ENCODE measurements at regions not wholly inside any gene's neighbourhood (a gene's known extent, or its start where the extent isn't known, plus 50 kb on each side); places are given as distances from the start of the nearest gene placed in this dataset.

DNA sequence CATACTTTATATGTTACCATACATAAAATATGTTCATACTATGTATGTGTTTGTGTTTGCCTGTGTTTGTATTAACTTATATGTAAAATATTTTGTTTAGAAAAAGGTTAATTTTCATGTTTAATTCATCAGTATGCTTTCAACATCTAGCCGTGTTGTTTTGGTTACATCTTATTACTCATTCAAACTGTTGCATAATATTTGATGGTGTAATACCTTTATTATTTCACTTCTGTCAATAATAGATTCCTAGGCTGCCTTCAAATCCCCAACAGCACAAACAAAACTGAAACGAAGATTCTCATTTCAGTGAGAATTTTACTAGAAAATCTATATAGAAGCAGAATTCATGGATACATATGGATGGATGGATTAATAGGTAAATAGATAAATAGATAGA lies 462.3 kb upstream of the ADGRL3 start:
- H3K9me3 Mint-ChIP-seq (ENCODE audit: unreplicated experiment): peaks cover 7% of the 10 kb centered on the region
- Histone ChIP-seq H4K20me1 (ENCODE audit: insufficient read depth, low read length) (no peaks in the 10 kb centered on the region), H2AFZ (ENCODE audit: low read depth, low read length) (no peak overlapping the region), H3K79me2 (ENCODE audit: insufficient read depth, low read length) (no peaks in the 10 kb centered on the region), H3K4me2 (ENCODE audit: low read length) (no peak overlapping the region), H3K27ac (ENCODE audit: low read depth, low read length) (no peak overlapping the region), H3K9ac (ENCODE audit: low read length) (no peak overlapping the region), H3K4me1 (ENCODE audit: insufficient read depth, low read length) (no peaks in the 10 kb centered on the region), H3K9me3 (ENCODE audit: insufficient read depth, low read depth, low read length) (no peaks in the 10 kb centered on the region), H3K36me3 (ENCODE audit: insufficient read depth, low read length) (no peaks in the 10 kb centered on the region), H3K4me3 (ENCODE audit: insufficient read depth, low read depth, low read length) (no peak overlapping the region), H3K27me3 (ENCODE audit: insufficient read depth, low read length) (no peaks in the 10 kb centered on the region)
- H3K4me3 Mint-ChIP-seq (ENCODE audit: unreplicated experiment): no peak overlapping the region
- H3K36me3 Mint-ChIP-seq (ENCODE audit: low read depth, unreplicated experiment): no peaks in the 10 kb centered on the region
- no peaks in the 10 kb centered on the region for H3K4me1 Mint-ChIP-seq (ENCODE audit: low read depth, unreplicated experiment)
- DNase-seq (ENCODE audit: low read depth): no peak
- no peak for TF ChIP-seq EZH2 (IDR thresholded peaks at IDR 0.05; ENCODE audit: insufficient read depth, low read length)
- TF ChIP-seq, protein P1, sequence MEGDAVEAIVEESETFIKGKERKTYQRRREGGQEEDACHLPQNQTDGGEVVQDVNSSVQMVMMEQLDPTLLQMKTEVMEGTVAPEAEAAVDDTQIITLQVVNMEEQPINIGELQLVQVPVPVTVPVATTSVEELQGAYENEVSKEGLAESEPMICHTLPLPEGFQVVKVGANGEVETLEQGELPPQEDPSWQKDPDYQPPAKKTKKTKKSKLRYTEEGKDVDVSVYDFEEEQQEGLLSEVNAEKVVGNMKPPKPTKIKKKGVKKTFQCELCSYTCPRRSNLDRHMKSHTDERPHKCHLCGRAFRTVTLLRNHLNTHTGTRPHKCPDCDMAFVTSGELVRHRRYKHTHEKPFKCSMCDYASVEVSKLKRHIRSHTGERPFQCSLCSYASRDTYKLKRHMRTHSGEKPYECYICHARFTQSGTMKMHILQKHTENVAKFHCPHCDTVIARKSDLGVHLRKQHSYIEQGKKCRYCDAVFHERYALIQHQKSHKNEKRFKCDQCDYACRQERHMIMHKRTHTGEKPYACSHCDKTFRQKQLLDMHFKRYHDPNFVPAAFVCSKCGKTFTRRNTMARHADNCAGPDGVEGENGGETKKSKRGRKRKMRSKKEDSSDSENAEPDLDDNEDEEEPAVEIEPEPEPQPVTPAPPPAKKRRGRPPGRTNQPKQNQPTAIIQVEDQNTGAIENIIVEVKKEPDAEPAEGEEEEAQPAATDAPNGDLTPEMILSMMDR (IDR thresholded peaks at IDR 0.05; ENCODE audit: insufficient read depth, low read depth, low read length): no peak
- no peak for FAIRE-seq
- no peak overlapping the region for H3K27ac Mint-ChIP-seq (ENCODE audit: unreplicated experiment)
- H3K27me3 Mint-ChIP-seq (ENCODE audit: low read depth, unreplicated experiment): no peaks in the 10 kb centered on the region

DNA sequence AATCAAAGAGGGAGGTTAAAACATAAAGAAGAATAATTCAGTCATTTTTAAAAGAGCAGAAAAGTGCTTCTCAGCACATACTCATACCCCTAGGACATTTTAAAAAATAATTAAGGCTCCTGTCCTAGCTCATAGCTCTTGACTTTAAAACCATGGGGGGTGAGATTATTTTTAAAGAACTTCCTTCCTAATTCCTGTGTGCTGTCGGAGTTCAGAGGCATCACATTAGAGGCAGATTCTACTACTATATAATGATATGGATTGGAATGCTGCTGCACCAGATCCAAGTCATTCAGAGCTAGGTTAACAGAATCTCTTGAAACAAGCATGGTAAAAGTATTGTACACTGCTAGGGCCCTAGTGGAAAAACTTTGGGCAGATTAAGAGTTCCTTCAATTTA lies 456.5 kb upstream of the ADGRL3 start:
- Histone ChIP-seq H3K27ac (ENCODE audit: low read depth, low read length) (no peak overlapping the region), H3K9ac (ENCODE audit: low read length) (no peak overlapping the region), H3K27me3 (ENCODE audit: insufficient read depth, low read length) (no peaks in the 10 kb centered on the region), H3K9me3 (ENCODE audit: insufficient read depth, low read depth, low read length) (no peaks in the 10 kb centered on the region), H3K4me1 (ENCODE audit: insufficient read depth, low read length) (no peaks in the 10 kb centered on the region), H3K4me3 (ENCODE audit: insufficient read depth, low read depth, low read length) (no peak overlapping the region), H3K36me3 (ENCODE audit: insufficient read depth, low read length) (no peaks in the 10 kb centered on the region), H2AFZ (ENCODE audit: low read depth, low read length) (no peak overlapping the region), H3K79me2 (ENCODE audit: insufficient read depth, low read length) (no peaks in the 10 kb centered on the region), H3K4me2 (ENCODE audit: low read length) (no peak overlapping the region), H4K20me1 (ENCODE audit: insufficient read depth, low read length) (no peaks in the 10 kb centered on the region)
- no peaks in the 10 kb centered on the region for H3K36me3 Mint-ChIP-seq (ENCODE audit: low read depth, unreplicated experiment)
- H3K9me3 Mint-ChIP-seq (ENCODE audit: unreplicated experiment): peaks cover 3% of the 10 kb centered on the region
- no peak overlapping the region for H3K27ac Mint-ChIP-seq (ENCODE audit: unreplicated experiment)
- no peaks in the 10 kb centered on the region for H3K27me3 Mint-ChIP-seq (ENCODE audit: low read depth, unreplicated experiment)
- FAIRE-seq (no peak), DNase-seq (ENCODE audit: low read depth) (no peak)
- no peak overlapping the region for H3K4me3 Mint-ChIP-seq (ENCODE audit: unreplicated experiment)
- TF ChIP-seq, protein P1 (IDR thresholded peaks at IDR 0.05; ENCODE audit: insufficient read depth, low read depth, low read length): no peak
- TF ChIP-seq EZH2 (IDR thresholded peaks at IDR 0.05; ENCODE audit: insufficient read depth, low read length): no peak
- H3K4me1 Mint-ChIP-seq (ENCODE audit: low read depth, unreplicated experiment): no peaks in the 10 kb centered on the region

DNA sequence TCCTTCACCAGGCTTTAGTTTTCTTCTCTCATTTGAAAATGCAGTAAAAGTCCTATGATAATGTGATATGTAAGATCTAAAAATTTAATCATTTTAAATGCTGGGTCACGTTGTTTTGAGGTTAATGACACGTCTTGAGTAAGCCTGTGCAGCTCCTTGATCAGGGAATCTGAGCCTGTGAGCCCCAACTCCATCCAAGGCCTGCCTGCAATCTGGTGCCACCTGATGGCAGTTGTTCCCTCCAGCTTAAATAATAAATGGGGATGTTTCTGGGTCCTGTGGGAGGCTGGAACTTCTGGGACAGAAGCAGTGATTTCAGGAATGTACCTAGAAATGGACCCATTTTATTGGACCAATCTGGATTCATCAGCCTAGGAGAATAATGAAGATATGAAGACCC lies 455.4 kb upstream of the ADGRL3 start:
- Histone ChIP-seq H3K27ac (ENCODE audit: low read depth, low read length) (no peak overlapping the region), H4K20me1 (ENCODE audit: insufficient read depth, low read length) (no peaks in the 10 kb centered on the region), H2AFZ (ENCODE audit: low read depth, low read length) (no peak overlapping the region), H3K36me3 (ENCODE audit: insufficient read depth, low read length) (no peaks in the 10 kb centered on the region), H3K4me3 (ENCODE audit: insufficient read depth, low read depth, low read length) (no peak overlapping the region), H3K9me3 (ENCODE audit: insufficient read depth, low read depth, low read length) (no peaks in the 10 kb centered on the region), H3K27me3 (ENCODE audit: insufficient read depth, low read length) (no peaks in the 10 kb centered on the region), H3K79me2 (ENCODE audit: insufficient read depth, low read length) (no peaks in the 10 kb centered on the region), H3K9ac (ENCODE audit: low read length) (no peak overlapping the region), H3K4me2 (ENCODE audit: low read length) (no peak overlapping the region), H3K4me1 (ENCODE audit: insufficient read depth, low read length) (no peaks in the 10 kb centered on the region)
- peaks cover 3% of the 10 kb centered on the region for H3K9me3 Mint-ChIP-seq (ENCODE audit: unreplicated experiment)
- H3K27ac Mint-ChIP-seq (ENCODE audit: unreplicated experiment): no peak overlapping the region
- DNase-seq (ENCODE audit: low read depth) (no peak), FAIRE-seq (no peak)
- no peak overlapping the region for H3K4me3 Mint-ChIP-seq (ENCODE audit: unreplicated experiment)
- no peak for TF ChIP-seq EZH2 (IDR thresholded peaks at IDR 0.05; ENCODE audit: insufficient read depth, low read length)
- TF ChIP-seq, protein P1 (IDR thresholded peaks at IDR 0.05; ENCODE audit: insufficient read depth, low read depth, low read length): no peak
- no peaks in the 10 kb centered on the region for H3K4me1 Mint-ChIP-seq (ENCODE audit: low read depth, unreplicated experiment)
- H3K27me3 Mint-ChIP-seq (ENCODE audit: low read depth, unreplicated experiment): no peaks in the 10 kb centered on the region
- no peaks in the 10 kb centered on the region for H3K36me3 Mint-ChIP-seq (ENCODE audit: low read depth, unreplicated experiment)

Measured in astrocyte (in vitro differentiated cells and primary cell).